SK-N-SH treated with all-trans-retinoic acid at 6 μM for 48 hours (cell line): ENCODE measurements at regions not wholly inside any gene's neighbourhood (a gene's known extent, or its start where the extent isn't known, plus 50 kb on each side); places are given as distances from the start of the nearest gene placed in this dataset.

Experiments used
- ATAC-seq: fragments of 200-7000 bp; cut with Tn5 transposase; 3 replicates; pipeline ENCODE4 v1.9.1; 2020; ENCODE audit warnings: mild to moderate bottlenecking, moderate library complexity
- ARNTL ChIP-seq: fragments of 450-650 bp; formaldehyde crosslinking; IDR thresholded peaks from 2 replicates; pipeline ENCODE4 v1.5.0; 2020; ENCODE audit warnings: low read depth, mild to moderate bottlenecking, moderate library complexity, borderline replicate concordance
- BACH2 ChIP-seq: fragments of 250-450 bp; sonication (Bioruptor Pico); IDR thresholded peaks from 2 replicates; pipeline ENCODE4 v1.9.0; 2021; ENCODE audit warnings: mild to moderate bottlenecking, borderline replicate concordance
- CSDC2 ChIP-seq: fragments of 250-450 bp; sonication (Bioruptor Pico); IDR thresholded peaks from 2 replicates; pipeline ENCODE4 v1.5.0; 2020; ENCODE audit warnings: mild to moderate bottlenecking, moderate library complexity
- ESRRG ChIP-seq: fragments of 250-450 bp; sonication (Bioruptor Pico); IDR thresholded peaks from 2 replicates; pipeline ENCODE4 v1.6.1; 2021; ENCODE audit warnings: mild to moderate bottlenecking
- GLIS3 ChIP-seq: fragments of 250-450 bp; sonication (Bioruptor Pico); IDR thresholded peaks from 2 replicates; pipeline ENCODE4 v1.5.0; 2020; ENCODE audit warnings: mild to moderate bottlenecking, moderate library complexity
- ISL1 ChIP-seq: fragments of 250-450 bp; sonication (Bioruptor Pico); IDR thresholded peaks from 2 replicates; pipeline ENCODE4 v2.1.2; 2022; ENCODE audit warnings: mild to moderate bottlenecking, moderate library complexity
- OSR1 ChIP-seq: fragments of 250-450 bp; sonication (Bioruptor Pico); IDR thresholded peaks from 2 replicates; pipeline ENCODE4 v1.8.0; 2022; ENCODE audit warnings: moderate library complexity, mild to moderate bottlenecking, inconsistent platforms
- PPARA ChIP-seq: fragments of 250-450 bp; sonication (Bioruptor Pico); IDR thresholded peaks from 2 replicates; pipeline ENCODE4 v1.5.0; 2020; ENCODE audit warnings: mild to moderate bottlenecking, borderline replicate concordance
- RARB ChIP-seq: fragments of 250-450 bp; sonication (Bioruptor Pico); IDR thresholded peaks from 2 replicates; pipeline ENCODE4 v1.8.0; 2021; ENCODE audit warnings: mild to moderate bottlenecking, moderate library complexity
- SNAI2 ChIP-seq: fragments of 250-450 bp; sonication (Bioruptor Pico); IDR thresholded peaks from 2 replicates; pipeline ENCODE4 v1.5.0; 2020; ENCODE audit warnings: mild to moderate bottlenecking, moderate library complexity
- TCF4 ChIP-seq: fragments of 250-450 bp; sonication (Bioruptor Pico); IDR thresholded peaks from 2 replicates; pipeline ENCODE4 v1.8.0; 2021; ENCODE audit warnings: mild to moderate bottlenecking, moderate library complexity, borderline replicate concordance
- TOX ChIP-seq: fragments of 250-450 bp; sonication (Bioruptor Pico); IDR thresholded peaks from 2 replicates; pipeline ENCODE4 v1.8.0; 2021; ENCODE audit warnings: mild to moderate bottlenecking, moderate library complexity, borderline replicate concordance
- ZC3H10 ChIP-seq: fragments of 250-450 bp; sonication (Bioruptor Pico); IDR thresholded peaks from 2 replicates; pipeline ENCODE4 v1.5.1; 2021; ENCODE audit warnings: mild to moderate bottlenecking, moderate library complexity
- ZFP3 ChIP-seq: fragments of 250-450 bp; sonication (Bioruptor Pico); IDR thresholded peaks from 2 replicates; pipeline ENCODE4 v1.5.0; 2020; ENCODE audit warnings: mild to moderate bottlenecking, moderate library complexity
- ZFP30 ChIP-seq: fragments of 450-650 bp; formaldehyde crosslinking; IDR thresholded peaks from 2 replicates; pipeline ENCODE4 v1.5.0; 2022; ENCODE audit warnings: mild to moderate bottlenecking, moderate library complexity
- ZNF565 ChIP-seq: fragments of 450-650 bp; formaldehyde crosslinking; conservative IDR thresholded peaks from 2 replicates; pipeline ENCODE4 v1.5.0; 2020; ENCODE audit warnings: low read depth, mild to moderate bottlenecking, moderate library complexity
- ZNF8 ChIP-seq: fragments of 450-650 bp; formaldehyde crosslinking; IDR thresholded peaks from 2 replicates; pipeline ENCODE4 v1.5.0; 2020; ENCODE audit warnings: mild to moderate bottlenecking, moderate library complexity
- TF ChIP-seq, protein P1 (sequence below): fragments of 250-450 bp; sonication (Bioruptor Pico); IDR thresholded peaks from 2 replicates; pipeline ENCODE4 v1.8.0; 2021; ENCODE audit warnings: low read depth, mild to moderate bottlenecking, moderate library complexity, borderline replicate concordance
- TF ChIP-seq, protein P2 (sequence below): fragments of 250-450 bp; sonication (Bioruptor Pico); IDR thresholded peaks from 2 replicates; pipeline ENCODE4 v1.8.0; 2020; ENCODE audit warnings: mild to moderate bottlenecking, moderate library complexity, borderline replicate concordance
- TF ChIP-seq, protein P3 (sequence below): fragments of 250-450 bp; sonication (Bioruptor Pico); IDR thresholded peaks from 2 replicates; pipeline ENCODE4 v1.5.1; 2021; ENCODE audit warnings: mild to moderate bottlenecking, moderate library complexity
- TF ChIP-seq, protein P4 (sequence below): fragments of 250-450 bp; sonication (Bioruptor Pico); IDR thresholded peaks from 2 replicates; pipeline ENCODE4 v1.5.0; 2020; ENCODE audit warnings: mild to moderate bottlenecking, moderate library complexity

DNA sequence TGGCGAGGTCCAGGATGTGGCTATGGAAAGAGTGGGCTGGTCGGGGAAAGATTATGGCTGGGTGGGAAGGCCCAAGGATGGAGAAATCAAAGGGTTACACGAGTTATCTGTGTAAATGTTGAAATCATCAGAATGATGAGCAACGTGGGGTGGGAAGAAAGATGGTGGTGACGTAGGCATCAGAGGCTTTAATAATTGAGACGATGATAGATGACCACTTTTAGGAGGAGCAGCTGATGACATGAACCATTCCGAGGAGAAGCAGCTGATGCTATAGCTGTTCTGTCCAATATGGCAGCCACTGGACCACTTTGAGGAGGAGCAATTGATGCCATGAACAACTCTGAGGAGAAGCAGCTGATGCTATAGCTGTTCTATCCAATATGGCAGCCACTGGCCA lies 141.2 kb downstream of the USP31 start:
- TF ChIP-seq PPARA = no peak
- no peak for TF ChIP-seq SNAI2 (CRISPR knock-in tag)
- no peak for TF ChIP-seq ARNTL (CRISPR knock-in tag)
- TF ChIP-seq CSDC2 (CRISPR knock-in tag) = no peak
- no peak for TF ChIP-seq ZC3H10 (CRISPR knock-in tag)
- ATAC-seq = no peak

DNA sequence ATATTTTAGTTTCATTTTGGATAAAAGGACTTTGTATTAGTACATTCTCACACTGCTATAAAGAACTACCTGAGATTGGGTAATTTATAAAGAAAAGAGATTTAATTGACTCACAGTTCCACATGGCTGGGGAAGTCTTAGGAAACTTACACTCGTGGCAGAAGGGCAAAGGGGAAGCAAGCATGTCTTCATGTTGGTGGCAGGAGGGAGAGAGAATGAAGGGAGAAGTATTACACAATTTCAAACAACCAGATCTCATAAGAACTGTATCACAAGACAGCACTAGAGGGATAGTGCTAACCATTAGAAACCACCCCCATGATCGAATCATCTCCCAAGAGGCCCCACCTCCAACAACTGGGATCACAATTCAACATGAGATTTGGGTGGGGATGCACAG lies 142.9 kb downstream of the USP31 start:
- TF ChIP-seq ZFP30 (CRISPR knock-in tag) = no peak
- TF ChIP-seq ZC3H10 (CRISPR knock-in tag) = no peak
- TF ChIP-seq ZFP3 (CRISPR knock-in tag) = no peak
- TF ChIP-seq, protein P1, sequence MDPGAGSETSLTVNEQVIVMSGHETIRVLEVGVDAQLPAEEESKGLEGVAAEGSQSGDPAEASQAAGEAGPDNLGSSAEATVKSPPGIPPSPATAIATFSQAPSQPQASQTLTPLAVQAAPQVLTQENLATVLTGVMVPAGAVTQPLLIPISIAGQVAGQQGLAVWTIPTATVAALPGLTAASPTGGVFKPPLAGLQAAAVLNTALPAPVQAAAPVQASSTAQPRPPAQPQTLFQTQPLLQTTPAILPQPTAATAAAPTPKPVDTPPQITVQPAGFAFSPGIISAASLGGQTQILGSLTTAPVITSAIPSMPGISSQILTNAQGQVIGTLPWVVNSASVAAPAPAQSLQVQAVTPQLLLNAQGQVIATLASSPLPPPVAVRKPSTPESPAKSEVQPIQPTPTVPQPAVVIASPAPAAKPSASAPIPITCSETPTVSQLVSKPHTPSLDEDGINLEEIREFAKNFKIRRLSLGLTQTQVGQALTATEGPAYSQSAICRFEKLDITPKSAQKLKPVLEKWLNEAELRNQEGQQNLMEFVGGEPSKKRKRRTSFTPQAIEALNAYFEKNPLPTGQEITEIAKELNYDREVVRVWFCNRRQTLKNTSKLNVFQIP = no peak
- no peak for TF ChIP-seq GLIS3 (CRISPR knock-in tag)
- no peak for TF ChIP-seq BACH2 (CRISPR knock-in tag)
- no peak for ATAC-seq

DNA sequence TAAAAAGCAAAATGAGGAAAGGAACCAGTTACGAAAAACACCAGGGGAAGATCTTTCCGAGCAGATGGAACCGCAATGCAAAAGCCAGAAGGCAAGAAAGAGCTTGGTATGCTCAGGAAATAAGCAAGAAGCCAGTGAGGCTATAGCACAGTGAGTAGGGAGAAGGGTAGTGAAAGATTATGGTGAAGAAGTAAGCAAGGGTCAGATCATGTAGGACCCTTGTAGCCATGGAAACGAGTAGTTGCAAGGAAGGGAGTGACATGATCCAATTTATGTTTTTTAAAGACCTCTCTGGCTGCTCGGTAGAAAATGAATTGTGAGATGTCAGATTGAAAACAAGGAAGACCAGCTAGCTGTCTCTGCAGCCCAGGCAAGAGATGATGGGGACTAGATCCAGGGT lies 143.3 kb downstream of the USP31 start:
- TF ChIP-seq ZNF8 (CRISPR knock-in tag) (no peak), TOX (CRISPR knock-in tag) (no peak), ESRRG (CRISPR knock-in tag) (no peak), SNAI2 (CRISPR knock-in tag) (no peak), PPARA (no peak), OSR1 (CRISPR knock-in tag) (no peak), TCF4 (CRISPR knock-in tag) (no peak), ZNF565 (no peak), CSDC2 (CRISPR knock-in tag) (no peak), ZFP3 (CRISPR knock-in tag) (no peak), RARB (CRISPR knock-in tag) (no peak), ZC3H10 (CRISPR knock-in tag) (no peak), ZFP30 (CRISPR knock-in tag) (no peak), ISL1 (CRISPR knock-in tag) (no peak), GLIS3 (CRISPR knock-in tag) (no peak)
- TF ChIP-seq, protein P2, sequence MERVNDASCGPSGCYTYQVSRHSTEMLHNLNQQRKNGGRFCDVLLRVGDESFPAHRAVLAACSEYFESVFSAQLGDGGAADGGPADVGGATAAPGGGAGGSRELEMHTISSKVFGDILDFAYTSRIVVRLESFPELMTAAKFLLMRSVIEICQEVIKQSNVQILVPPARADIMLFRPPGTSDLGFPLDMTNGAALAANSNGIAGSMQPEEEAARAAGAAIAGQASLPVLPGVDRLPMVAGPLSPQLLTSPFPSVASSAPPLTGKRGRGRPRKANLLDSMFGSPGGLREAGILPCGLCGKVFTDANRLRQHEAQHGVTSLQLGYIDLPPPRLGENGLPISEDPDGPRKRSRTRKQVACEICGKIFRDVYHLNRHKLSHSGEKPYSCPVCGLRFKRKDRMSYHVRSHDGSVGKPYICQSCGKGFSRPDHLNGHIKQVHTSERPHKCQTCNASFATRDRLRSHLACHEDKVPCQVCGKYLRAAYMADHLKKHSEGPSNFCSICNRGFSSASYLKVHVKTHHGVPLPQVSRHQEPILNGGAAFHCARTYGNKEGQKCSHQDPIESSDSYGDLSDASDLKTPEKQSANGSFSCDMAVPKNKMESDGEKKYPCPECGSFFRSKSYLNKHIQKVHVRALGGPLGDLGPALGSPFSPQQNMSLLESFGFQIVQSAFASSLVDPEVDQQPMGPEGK (CRISPR knock-in tag) = no peak
- TF ChIP-seq, protein P1 = no peak
- TF ChIP-seq, protein P3, sequence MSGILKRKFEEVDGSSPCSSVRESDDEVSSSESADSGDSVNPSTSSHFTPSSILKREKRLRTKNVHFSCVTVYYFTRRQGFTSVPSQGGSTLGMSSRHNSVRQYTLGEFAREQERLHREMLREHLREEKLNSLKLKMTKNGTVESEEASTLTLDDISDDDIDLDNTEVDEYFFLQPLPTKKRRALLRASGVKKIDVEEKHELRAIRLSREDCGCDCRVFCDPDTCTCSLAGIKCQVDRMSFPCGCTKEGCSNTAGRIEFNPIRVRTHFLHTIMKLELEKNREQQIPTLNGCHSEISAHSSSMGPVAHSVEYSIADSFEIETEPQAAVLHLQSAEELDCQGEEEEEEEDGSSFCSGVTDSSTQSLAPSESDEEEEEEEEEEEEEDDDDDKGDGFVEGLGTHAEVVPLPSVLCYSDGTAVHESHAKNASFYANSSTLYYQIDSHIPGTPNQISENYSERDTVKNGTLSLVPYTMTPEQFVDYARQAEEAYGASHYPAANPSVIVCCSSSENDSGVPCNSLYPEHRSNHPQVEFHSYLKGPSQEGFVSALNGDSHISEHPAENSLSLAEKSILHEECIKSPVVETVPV (CRISPR knock-in tag) = no peak
- TF ChIP-seq, protein P4, sequence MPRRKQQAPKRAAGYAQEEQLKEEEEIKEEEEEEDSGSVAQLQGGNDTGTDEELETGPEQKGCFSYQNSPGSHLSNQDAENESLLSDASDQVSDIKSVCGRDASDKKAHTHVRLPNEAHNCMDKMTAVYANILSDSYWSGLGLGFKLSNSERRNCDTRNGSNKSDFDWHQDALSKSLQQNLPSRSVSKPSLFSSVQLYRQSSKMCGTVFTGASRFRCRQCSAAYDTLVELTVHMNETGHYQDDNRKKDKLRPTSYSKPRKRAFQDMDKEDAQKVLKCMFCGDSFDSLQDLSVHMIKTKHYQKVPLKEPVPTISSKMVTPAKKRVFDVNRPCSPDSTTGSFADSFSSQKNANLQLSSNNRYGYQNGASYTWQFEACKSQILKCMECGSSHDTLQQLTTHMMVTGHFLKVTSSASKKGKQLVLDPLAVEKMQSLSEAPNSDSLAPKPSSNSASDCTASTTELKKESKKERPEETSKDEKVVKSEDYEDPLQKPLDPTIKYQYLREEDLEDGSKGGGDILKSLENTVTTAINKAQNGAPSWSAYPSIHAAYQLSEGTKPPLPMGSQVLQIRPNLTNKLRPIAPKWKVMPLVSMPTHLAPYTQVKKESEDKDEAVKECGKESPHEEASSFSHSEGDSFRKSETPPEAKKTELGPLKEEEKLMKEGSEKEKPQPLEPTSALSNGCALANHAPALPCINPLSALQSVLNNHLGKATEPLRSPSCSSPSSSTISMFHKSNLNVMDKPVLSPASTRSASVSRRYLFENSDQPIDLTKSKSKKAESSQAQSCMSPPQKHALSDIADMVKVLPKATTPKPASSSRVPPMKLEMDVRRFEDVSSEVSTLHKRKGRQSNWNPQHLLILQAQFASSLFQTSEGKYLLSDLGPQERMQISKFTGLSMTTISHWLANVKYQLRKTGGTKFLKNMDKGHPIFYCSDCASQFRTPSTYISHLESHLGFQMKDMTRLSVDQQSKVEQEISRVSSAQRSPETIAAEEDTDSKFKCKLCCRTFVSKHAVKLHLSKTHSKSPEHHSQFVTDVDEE = no peak
- ATAC-seq = no peak
